Keratinocyte (primary cell): ENCODE measurements at regions not wholly inside any gene's neighbourhood (a gene's known extent, or its start where the extent isn't known, plus 50 kb on each side); places are given as distances from the start of the nearest gene placed in this dataset.

ENCODE experiments used
- DNase-seq: peaks from one replicate; pipeline ENCODE4 v3.0.0-alpha.2; 2011; ENCODE audit warnings: low read depth, missing footprints, low spot score
- FAIRE-seq: peaks from 2 replicates; lab custom pipeline; 2011; peaks lifted over from hg19 to GRCh38; lab: Jason Lieb, UNC
- H2AFZ ChIP-seq: 2 replicates; pipeline ENCODE4 v1.6.0; 2012; ENCODE audit warnings: low read length, control low read depth, inconsistent platforms; ENCODE audit not compliant: control insufficient read depth
- H3K27ac ChIP-seq: 2 replicates; pipeline ENCODE4 v1.5.1; 2011; ENCODE audit warnings: low read length; ENCODE audit not compliant: control insufficient read depth, insufficient read depth
- H3K27me3 ChIP-seq: 3 replicates; pipeline ENCODE4 v1.6.0; 2011; ENCODE audit warnings: low read length; ENCODE audit not compliant: control insufficient read depth, insufficient read depth; ENCODE audit errors: extremely low read depth
- H3K36me3 ChIP-seq, 2 experiments: 2 replicates in 1 of 2; 3 replicates in 1 of 2; pipeline ENCODE4 v1.5.1; 2011; ENCODE audit warnings: low read length in 2 of 2, mild to moderate bottlenecking in 1 of 2; ENCODE audit not compliant: control insufficient read depth in 2 of 2, insufficient read depth in 2 of 2; ENCODE audit errors: extremely low read depth in 1 of 2
- H3K4me1 ChIP-seq: 3 replicates; pipeline ENCODE4 v1.5.1; 2011; ENCODE audit warnings: low read length; ENCODE audit not compliant: control insufficient read depth, insufficient read depth; ENCODE audit errors: extremely low read depth
- H3K4me2 ChIP-seq: 3 replicates; pipeline ENCODE4 v1.6.0; 2011; ENCODE audit warnings: low read depth, low read length; ENCODE audit not compliant: control insufficient read depth, insufficient read depth; ENCODE audit errors: extremely low read depth
- H3K4me3 ChIP-seq, 3 experiments: fragments of 200-600 bp in 1 of 3; sonication (generic) in 1 of 3; 2 replicates in 2 of 3; 3 replicates in 1 of 3; pipeline ENCODE4 v1.5.1; 2011 to 2016; ENCODE audit warnings: low read length in 3 of 3, mild to moderate bottlenecking in 3 of 3, control low read depth in 2 of 3, inconsistent platforms in 1 of 3, low read depth in 1 of 3, mixed read lengths in 1 of 3, mixed run types in 1 of 3, moderate library complexity in 1 of 3; ENCODE audit not compliant: control insufficient read depth in 2 of 3, insufficient read depth in 2 of 3; ENCODE audit errors: extremely low read depth in 1 of 3
- H3K79me2 ChIP-seq: 2 replicates; pipeline ENCODE4 v1.6.0; 2012; ENCODE audit warnings: low read length; ENCODE audit not compliant: control insufficient read depth, insufficient read depth
- H3K9ac ChIP-seq: 3 replicates; pipeline ENCODE4 v1.6.0; 2011; ENCODE audit warnings: low read length; ENCODE audit not compliant: control insufficient read depth, insufficient read depth; ENCODE audit errors: extremely low read depth
- H3K9me1 ChIP-seq: 3 replicates; pipeline ENCODE4 v1.6.0; 2011; ENCODE audit warnings: low read length; ENCODE audit not compliant: control insufficient read depth, insufficient read depth; ENCODE audit errors: extremely low read depth
- H3K9me3 ChIP-seq: 2 replicates; pipeline ENCODE4 v1.5.1; 2012; ENCODE audit warnings: low read depth, low read length; ENCODE audit not compliant: control insufficient read depth
- H4K20me1 ChIP-seq: 3 replicates; pipeline ENCODE4 v1.6.0; 2011; ENCODE audit warnings: low read length; ENCODE audit not compliant: control insufficient read depth, insufficient read depth; ENCODE audit errors: extremely low read depth
- EZH2 ChIP-seq: IDR thresholded peaks from one replicate; pipeline ENCODE4 v1.6.1; 2012; ENCODE audit warnings: inconsistent platforms, mild to moderate bottlenecking, low read length, moderate library complexity
- dilution Hi-C: fragments of 300-500 bp; cut with MboI; formaldehyde crosslinking; loops from one replicate; pipeline ENCODE4 v1.7.0; 2020; ENCODE audit warnings: low sequenced_read_pairs; ENCODE audit not compliant: extremely low pct_ligation_motif_present
- TF ChIP-seq, protein P1 (sequence below), 3 experiments: IDR thresholded peaks in 1 of 3; conservative IDR thresholded peaks in 1 of 3; optimal IDR thresholded peaks in 1 of 3; 2 replicates in 2 of 3; 3 replicates in 1 of 3; pipeline versions ENCODE3 to v1.5.1; 2011; ENCODE audit warnings: low read length in 3 of 3, mild to moderate bottlenecking in 3 of 3, moderate library complexity in 2 of 3, control low read depth in 1 of 3, inconsistent platforms in 1 of 3; ENCODE audit not compliant: insufficient read depth in 2 of 3; ENCODE audit errors: extremely low read depth in 1 of 3

DNA sequence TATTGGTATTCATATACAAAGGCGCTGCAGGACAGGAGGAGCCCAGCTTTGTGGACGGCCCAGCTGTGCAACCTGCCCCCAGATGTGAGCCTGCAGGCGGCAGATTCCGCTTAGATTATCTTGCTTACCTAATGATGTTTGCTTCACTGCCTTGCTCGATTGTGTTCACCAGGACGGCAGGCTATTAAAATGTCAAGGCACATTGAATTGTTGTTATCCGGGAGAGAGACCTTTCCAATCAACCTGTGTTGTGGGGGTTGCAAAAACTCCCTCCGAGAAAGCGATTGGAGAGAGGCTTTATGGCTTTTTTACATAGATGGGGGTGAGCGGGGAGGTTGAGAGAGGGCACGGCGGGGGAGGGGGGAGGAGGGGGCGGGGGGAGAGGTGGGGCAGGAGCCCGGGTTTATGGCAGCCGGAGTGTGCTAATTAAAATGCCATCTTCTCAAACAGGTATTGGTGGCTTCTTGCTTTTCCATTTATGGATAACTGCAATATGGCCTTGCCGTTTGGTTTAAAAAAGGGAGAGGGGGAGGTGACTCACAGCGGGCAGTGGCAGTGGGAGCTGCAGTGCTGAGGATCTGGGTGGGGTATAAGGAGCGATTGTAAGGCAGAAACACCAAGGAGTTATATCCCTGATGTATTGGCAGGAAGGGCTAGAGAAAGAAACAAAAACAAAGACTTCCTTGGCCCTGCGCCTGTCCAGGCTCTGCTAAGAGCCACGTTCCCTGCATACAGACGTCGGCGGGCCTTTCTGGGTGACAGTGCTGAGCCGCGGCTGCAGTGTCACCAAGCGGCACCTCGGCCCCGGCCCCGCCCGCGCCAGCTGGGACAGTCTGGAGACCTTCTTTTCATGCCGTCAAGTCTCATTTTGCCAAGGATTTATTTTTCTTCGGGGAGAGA lies 97.2 kb downstream of the INSIG2 start:
- H3K79me2 ChIP-seq = no peaks in the 10 kb centered on the region
- TF ChIP-seq EZH2 = no peak
- TF ChIP-seq, protein P1, sequence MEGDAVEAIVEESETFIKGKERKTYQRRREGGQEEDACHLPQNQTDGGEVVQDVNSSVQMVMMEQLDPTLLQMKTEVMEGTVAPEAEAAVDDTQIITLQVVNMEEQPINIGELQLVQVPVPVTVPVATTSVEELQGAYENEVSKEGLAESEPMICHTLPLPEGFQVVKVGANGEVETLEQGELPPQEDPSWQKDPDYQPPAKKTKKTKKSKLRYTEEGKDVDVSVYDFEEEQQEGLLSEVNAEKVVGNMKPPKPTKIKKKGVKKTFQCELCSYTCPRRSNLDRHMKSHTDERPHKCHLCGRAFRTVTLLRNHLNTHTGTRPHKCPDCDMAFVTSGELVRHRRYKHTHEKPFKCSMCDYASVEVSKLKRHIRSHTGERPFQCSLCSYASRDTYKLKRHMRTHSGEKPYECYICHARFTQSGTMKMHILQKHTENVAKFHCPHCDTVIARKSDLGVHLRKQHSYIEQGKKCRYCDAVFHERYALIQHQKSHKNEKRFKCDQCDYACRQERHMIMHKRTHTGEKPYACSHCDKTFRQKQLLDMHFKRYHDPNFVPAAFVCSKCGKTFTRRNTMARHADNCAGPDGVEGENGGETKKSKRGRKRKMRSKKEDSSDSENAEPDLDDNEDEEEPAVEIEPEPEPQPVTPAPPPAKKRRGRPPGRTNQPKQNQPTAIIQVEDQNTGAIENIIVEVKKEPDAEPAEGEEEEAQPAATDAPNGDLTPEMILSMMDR (optimal IDR thresholded peaks at IDR 0.05 in 1 of 3, IDR thresholded peaks at IDR 0.05 in 1 of 3, conservative IDR thresholded peaks at IDR 0.05 in 1 of 3; ENCODE audit: extremely low read depth in 1 of 3, insufficient read depth in 2 of 3, low read length in 3 of 3) = peak in 1 of 3 experiments; percentile 6
- H4K20me1 ChIP-seq = no peaks in the 10 kb centered on the region
- DNase-seq = no peak
- FAIRE-seq = peak; percentile 60
- H3K4me2 ChIP-seq = peak overlapping the region; percentile 87
- peak overlapping the region; percentile 76 for H3K9ac ChIP-seq
- H3K27ac ChIP-seq = peak overlapping the region; percentile 36
- H3K4me1 ChIP-seq = no peaks in the 10 kb centered on the region
- peak overlapping the region; percentile 52 to 81 (median 77) for H3K4me3 ChIP-seq
- no peaks in the 10 kb centered on the region for H3K9me1 ChIP-seq
- H3K36me3 ChIP-seq = no peaks in the 10 kb centered on the region
- H3K9me3 ChIP-seq = no peaks in the 10 kb centered on the region
- dilution Hi-C loops = no loop called here
- H2AFZ ChIP-seq = peak overlapping the region; percentile 94
- H3K27me3 ChIP-seq = no peaks in the 10 kb centered on the region

DNA sequence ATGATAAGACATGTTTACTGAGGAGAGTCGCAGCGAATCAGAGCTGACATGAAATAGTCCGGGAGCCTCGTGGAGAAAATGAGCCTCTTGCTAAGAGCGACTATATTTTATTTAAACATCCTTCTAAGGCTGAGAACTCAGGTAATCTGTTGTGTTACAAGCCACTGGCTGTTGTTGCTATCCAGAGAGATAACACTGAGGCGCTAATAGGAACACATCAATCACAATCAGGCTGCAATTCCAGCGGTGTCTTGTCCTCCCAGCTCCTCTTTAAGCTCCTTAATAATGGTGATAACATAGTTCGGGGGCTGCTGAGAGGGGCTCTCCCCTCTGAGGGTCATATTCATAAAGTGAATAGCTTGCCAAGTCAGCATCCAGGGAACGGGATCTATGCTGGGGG lies 95.1 kb downstream of the INSIG2 start:
- DNase-seq (no peak), FAIRE-seq (no peak)
- TF ChIP-seq, protein P1 (optimal IDR thresholded peaks at IDR 0.05 in 1 of 3, IDR thresholded peaks at IDR 0.05 in 1 of 3, conservative IDR thresholded peaks at IDR 0.05 in 1 of 3; ENCODE audit: extremely low read depth in 1 of 3, insufficient read depth in 2 of 3, low read length in 3 of 3) = no peak
- no peak for TF ChIP-seq EZH2
- H3K4me3 ChIP-seq = no peak overlapping the region
- no peaks in the 10 kb centered on the region for H4K20me1 ChIP-seq
- H3K9me3 ChIP-seq = no peaks in the 10 kb centered on the region
- no peaks in the 10 kb centered on the region for H3K79me2 ChIP-seq
- H3K4me1 ChIP-seq = no peaks in the 10 kb centered on the region
- no peaks in the 10 kb centered on the region for H3K27me3 ChIP-seq
- H3K9ac ChIP-seq = no peak overlapping the region
- no peaks in the 10 kb centered on the region for H3K9me1 ChIP-seq
- H3K27ac ChIP-seq = no peak overlapping the region
- no peak overlapping the region for H3K4me2 ChIP-seq
- no peaks in the 10 kb centered on the region for H3K36me3 ChIP-seq
- H2AFZ ChIP-seq = no peak overlapping the region
- dilution Hi-C loops = no loop called here
